Skin epidermis (tissue), 12 donors: ENCODE measurements at regions not wholly inside any gene's neighbourhood (a gene's known extent, or its start where the extent isn't known, plus 50 kb on each side); places are given as distances from the start of the nearest gene placed in this dataset.
A peak's percentile ranks its signal among the peaks of the same experiment; 100 is the strongest.

Experiments used
- H3K27ac ChIP-seq, 21 experiments: fragments of 200-600 bp; sonication (generic) in 11 of 21; one replicate each; pipeline ENCODE4 v1.5.0; 2020; ENCODE audit warnings: mild to moderate bottlenecking in 3 of 21, inconsistent platforms in 2 of 21, moderate library complexity in 2 of 21
- H3K4me3 ChIP-seq, 7 experiments: fragments of 200-600 bp; sonication (generic) in 2 of 7; one replicate each; pipeline ENCODE4 v1.5.0; 2020; ENCODE audit warnings: inconsistent platforms in 2 of 7, mild to moderate bottlenecking in 2 of 7, moderate library complexity in 1 of 7

GRCh38 chr9:134226221-134226930 is 62.0 kb upstream of the RNU6ATAC start:
- Histone ChIP-seq H3K4me3 (no peak overlapping the region), H3K27ac (no peak overlapping the region)

DNA sequence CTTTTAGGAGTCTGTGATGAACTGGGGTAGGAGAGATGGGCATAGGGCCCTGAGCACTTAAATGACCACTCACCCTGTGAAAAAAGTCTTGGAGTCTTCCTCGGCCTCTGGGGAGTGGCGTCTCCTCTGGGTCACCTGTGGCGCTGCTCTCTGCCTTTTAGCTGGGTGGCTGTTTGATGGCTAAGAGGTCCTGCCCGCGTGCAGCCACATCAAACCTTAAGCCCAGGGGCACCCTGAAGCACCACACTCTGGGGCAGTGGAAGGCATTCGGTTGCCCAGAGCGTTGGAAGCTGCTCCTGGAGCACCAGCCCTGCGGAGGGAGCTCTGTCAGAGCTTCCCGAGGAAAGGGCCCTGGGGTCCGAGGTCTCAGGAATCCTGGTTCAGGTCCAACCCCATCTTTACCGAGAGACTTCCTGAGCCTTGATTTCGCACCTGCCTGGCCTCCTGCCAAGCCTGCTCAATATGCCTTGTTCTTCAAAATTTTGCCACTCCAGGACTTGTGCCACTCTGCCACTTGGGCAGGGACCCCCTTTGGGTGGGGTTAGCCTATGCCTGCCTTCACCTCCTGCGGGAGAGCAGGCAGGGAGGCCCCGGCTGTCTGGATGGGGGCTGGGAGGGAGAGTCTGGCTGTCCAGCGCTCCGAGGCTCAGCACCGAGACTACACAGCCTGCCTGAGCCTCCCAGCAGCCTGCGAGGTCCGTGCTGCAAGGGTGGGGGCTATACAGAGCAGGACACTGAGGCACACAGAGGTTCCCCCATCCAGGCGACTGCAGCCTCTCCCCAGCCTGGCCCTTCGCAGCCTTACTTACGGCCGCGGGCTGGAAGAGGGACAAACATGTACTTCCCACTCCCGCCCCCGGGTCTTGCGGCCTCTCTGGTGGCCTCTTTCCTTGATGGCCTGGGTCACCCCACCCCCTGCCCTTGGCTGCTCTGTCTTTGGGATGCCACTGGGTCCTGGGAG is 63.4 kb upstream of the RNU6ATAC start:
- H3K4me3 ChIP-seq = no peak overlapping the region
- no peak overlapping the region for H3K27ac ChIP-seq

DNA sequence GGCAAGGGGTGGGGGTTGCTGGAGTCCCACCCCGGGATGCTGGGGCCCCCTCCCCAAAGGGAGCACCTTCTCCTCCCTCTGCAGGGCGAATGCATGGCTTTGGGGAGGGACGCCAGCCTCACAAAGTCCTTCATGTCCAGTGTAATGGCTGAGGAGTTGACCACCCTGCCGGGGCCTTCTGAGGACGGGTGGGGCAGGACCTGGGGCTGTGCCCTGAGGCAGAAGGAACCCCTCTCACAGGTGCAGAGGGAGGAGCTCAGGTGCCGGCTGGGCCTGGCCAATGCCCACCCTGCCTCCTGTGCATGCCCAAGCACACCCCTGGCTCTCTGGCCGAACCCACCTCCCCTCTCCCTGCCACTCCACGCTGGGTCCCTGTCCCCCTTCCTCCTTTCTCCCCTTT is 64.3 kb upstream of the RNU6ATAC start:
- H3K4me3 ChIP-seq = no peak overlapping the region
- no peak overlapping the region for H3K27ac ChIP-seq

DNA sequence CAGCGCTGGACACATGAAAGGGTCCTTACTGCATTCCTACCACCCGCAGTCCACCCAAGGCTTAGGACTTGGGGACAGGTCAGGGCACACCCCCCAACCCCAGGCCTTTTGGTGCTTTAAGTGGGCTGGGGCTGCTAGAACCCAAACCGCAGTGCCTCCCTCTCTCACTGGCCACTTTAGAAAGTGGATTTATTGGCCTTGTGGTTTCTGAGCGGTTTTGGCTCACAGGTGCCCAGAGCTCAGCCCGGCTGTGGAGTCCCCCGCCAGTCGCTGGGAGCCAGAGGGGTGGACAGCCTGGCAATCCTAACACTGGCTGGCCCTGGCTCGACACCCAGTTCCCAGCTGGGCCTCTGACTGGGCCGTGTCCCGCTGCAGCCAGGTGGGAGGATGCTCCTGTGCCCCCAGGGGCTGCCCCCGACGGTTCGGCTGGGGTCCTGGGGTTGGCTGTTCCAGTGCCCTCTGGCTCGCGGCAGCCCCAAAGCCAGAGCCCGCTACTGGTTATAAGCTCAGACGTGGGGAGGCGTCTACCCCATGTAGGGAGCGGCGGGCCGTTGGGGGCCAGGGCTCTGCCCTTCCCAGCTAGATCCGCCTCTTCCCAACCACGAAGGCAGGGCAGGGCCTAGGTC is 65.2 kb upstream of the RNU6ATAC start:
- Histone ChIP-seq H3K4me3 (no peak overlapping the region), H3K27ac (no peak overlapping the region)

DNA sequence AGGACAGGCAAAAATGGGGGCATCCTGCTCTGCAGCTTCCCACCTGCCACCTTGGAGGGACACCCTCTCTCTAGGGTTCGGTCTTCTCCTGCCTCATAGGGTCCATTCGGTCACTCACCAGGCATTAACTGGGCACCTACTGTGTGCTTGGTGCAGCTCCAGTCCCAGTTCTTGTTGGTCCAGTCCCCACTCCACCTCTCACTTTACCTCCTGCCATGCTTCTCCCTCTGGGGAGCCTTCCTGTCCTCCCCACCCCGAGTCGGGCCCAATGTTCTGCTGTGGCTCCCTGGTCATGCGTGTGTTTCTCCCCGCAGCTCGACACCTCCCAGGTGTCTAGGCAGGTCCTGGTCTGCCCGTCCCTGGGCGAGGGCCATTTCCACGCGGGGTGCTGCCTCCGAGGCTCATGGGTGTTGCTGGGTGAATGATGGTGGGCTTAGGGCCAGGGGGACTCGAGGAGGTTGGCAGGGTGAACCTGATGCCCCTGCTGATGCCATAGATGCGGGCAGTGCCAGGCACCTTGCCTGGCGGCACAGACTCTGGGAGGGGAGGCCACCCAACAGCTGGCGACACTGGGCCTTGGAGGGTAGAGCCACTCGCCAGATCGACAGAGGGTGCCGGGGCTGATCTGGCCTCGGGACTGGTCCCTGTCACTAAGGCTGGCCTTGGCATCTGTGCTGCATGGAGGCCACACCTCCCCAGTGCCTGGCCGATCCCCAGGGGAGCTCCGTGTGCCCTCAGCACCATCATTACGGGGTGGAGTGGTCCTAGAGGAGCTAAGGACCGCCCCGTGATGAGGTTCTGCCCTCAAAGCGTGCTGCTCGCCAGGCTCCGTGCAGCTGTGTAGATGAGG is 66.0 kb upstream of the RNU6ATAC start:
- H3K4me3 ChIP-seq = no peak overlapping the region
- peak overlapping the region in 1 of 21 experiments; percentile 4 for H3K27ac ChIP-seq

- Histone ChIP-seq H3K27ac (peak overlapping the region in 1 of 21 experiments; percentile 4), H3K4me3 (no peak overlapping the region)
Observed at GRCh38 chr9:134230942-134231325, 66.6 kb upstream of the RNU6ATAC start.

GRCh38 chr9:134231330-134231745 is 67.0 kb upstream of the RNU6ATAC start:
- Histone ChIP-seq H3K27ac (peak overlapping the region in 4 of 21 experiments; percentile 15 to 37 (median 18)), H3K4me3 (no peak overlapping the region)

DNA sequence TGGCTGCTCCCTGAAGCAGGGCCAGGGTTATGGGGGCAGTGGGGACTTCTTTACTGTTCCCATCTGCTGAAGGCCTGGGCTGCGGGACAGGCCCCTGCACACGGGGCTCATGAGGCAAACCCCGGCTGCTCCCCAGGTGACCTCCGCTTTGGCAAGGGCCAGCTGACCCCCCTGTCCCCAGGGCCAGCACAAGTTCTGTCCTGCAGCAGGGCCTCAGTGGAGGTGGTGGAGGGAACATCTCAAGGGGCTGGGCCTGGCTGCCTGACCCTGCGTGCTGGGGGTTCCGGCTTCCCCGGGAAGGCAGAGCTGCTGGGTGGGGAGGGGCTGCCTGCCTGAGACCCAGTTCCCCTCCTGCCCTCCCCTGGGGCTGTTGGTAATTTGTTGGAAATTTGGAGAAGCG is 67.4 kb upstream of the RNU6ATAC start:
- H3K27ac ChIP-seq = peak overlapping the region in 3 of 21 experiments; percentile 15 to 21 (median 16)
- no peak overlapping the region for H3K4me3 ChIP-seq

- H3K27ac ChIP-seq = no peak overlapping the region
Observed at GRCh38 chr9:134233022-134233421, 68.7 kb upstream of the RNU6ATAC start.

DNA sequence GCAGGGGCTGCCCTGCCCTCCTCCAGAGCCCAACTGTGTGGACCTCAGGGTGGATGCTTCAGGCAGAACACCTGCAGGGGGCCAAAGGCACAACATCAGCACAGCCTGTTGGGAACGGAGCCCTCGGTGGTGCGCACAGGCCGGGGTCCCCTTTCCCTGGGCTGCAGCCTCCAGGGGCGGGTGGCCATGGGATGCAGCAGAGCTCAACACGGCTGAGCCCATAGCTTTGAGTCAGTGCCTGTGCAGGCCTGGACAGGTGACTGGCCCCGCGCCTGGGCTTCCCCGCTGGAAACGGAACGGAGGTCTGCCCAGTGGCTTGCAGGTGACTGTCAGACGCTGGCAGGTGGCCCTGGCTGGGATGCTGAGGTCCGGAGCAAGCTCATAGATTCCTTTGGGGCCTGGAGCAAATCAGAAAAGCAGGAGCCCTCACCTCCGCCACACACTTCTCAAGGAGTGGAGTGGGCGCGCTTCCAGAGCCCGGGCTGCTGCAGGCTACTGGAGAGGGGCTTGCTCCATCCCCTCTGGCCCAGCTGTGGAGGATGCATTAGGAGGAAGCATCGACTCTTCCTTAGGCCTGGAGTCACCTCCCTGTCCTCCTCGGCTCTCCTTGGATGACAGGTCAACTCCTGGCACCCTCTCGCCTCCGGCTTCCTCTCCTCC is 69.8 kb upstream of the RNU6ATAC start:
- no peak overlapping the region for H3K4me3 ChIP-seq
- H3K27ac ChIP-seq = no peak overlapping the region

More at GRCh38 chr9:134233022-134233421, 68.7 kb upstream of the RNU6ATAC start:
- H3K4me3 ChIP-seq = no peak overlapping the region

DNA sequence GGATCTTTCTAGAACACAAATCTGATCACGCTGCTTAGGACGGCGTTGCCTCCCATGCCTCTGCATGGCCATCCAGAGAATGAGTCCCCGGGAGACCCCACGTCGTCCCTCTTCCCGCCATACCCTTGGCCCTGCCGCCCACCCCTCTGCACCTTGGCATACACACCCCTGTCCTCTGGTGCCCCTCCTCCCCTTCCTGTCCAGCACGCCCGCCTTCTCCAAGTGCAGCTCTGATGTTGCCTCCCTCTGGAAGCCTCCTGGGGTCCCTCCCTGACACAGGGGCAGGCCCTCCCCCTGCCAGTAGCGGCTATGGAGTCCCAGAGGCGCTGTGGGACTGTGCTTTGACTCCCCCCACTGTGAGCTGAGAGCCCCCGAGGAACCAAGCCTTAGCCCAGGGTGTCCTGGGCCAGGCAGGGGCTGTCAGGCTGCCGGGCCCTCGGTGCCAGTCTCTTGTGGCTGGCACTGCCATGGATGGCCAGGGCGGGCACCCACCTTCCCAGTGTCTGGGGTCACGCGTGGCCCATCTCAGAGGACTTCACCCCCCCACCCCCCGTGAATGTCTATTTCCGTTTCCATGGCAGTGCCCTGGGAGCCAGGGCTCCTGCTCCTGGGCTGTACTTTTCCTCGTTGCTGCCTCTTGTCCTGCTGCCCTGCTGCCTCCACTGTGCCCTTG is 70.5 kb upstream of the RNU6ATAC start:
- H3K27ac ChIP-seq = peak overlapping the region in 1 of 21 experiments; percentile 36
- no peak overlapping the region for H3K4me3 ChIP-seq

DNA sequence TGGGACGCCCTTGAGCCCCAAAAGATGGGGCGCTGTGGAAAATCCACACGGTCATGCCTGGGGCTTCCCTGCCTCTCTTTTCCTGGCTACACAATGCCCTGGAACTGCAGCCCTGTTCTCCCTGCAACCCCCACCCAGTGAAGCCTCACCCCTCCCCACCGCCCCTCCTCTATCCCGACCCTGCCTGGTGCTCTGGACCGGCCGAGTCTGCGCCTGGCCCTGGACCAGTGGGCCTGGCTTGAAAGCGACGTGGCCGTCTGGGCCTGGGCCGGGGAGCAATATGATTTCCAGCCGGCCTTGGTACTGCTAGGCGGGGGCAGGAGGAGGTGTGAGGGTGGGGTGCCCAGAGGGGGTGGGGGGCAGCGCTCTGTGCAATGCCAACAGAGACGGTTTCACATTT is 71.0 kb upstream of the RNU6ATAC start:
- Histone ChIP-seq H3K4me3 (no peak overlapping the region), H3K27ac (peak overlapping the region in 1 of 21 experiments; percentile 36)

DNA sequence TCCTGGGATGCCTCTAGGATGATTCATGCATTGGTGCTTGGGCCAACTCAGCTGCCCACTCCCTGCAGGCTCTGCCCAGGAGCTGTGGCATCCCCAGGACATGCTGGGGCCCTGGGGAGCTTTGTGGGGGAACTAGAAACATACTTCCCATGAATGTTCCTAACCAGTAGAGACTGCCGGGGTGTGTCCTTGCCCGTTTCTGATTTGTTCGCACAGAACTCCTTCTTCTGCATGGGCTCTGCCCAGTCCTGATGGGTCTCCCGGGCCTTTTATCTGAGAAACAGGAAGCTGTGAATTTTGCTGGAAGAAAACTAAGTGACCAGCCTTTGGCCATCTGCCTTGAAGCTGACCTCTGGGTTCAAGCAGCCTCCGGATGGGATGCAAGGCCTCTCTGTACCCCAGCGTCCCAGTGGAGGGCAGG is 71.6 kb upstream of the RNU6ATAC start:
- no peak overlapping the region for H3K4me3 ChIP-seq

GRCh38 chr9:134236935-134237629 is 72.7 kb upstream of the RNU6ATAC start:
- no peak overlapping the region for H3K4me3 ChIP-seq
- no peak overlapping the region for H3K27ac ChIP-seq

More for the DNA sequence above, 71.6 kb upstream of the RNU6ATAC start:
- no peak overlapping the region for H3K27ac ChIP-seq

- Histone ChIP-seq H3K27ac (no peak overlapping the region), H3K4me3 (no peak overlapping the region)
Observed at GRCh38 chr9:134237630-134238265, 73.4 kb upstream of the RNU6ATAC start.

GRCh38 chr9:134239130-134239903 is 75.0 kb upstream of the RNU6ATAC start:
- no peak overlapping the region for H3K27ac ChIP-seq
- H3K4me3 ChIP-seq = no peak overlapping the region

DNA sequence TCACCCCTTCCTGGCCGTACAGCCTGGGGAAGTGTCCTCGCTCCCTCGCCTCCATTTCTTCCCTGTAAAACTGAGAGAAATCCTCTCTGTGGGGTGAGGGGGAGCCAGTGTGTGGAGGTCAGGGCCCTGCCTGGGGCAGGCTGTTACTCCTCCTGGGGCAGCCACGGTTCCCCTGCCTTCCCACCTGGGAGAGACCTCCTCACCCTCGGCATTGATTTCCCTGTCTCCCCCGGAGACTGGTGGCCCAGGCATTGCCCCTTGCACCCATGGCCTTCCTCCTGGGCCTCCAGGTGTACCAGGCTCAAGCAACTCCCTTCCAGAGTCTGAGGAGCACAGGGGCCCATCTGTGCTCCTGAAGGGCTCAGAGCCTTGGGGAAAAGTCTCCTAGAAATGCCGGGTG is 75.6 kb upstream of the RNU6ATAC start:
- no peak overlapping the region for H3K27ac ChIP-seq

More for the DNA sequence above, 75.6 kb upstream of the RNU6ATAC start:
- no peak overlapping the region for H3K4me3 ChIP-seq
